ENCODE measurements at regions not wholly inside any gene's neighbourhood (a gene's known extent, or its start where the extent isn't known, plus 50 kb on each side); places are given as distances from the start of the nearest gene placed in this dataset.

GRCh38 chr18:27449104-27449503 is 264.0 kb upstream of the CHST9 start:
- TF ChIP-seq CTCF (IDR thresholded peaks at IDR 0.05) = no peak
- no peak for TF ChIP-seq POLR2A (IDR thresholded peaks at IDR 0.05)

Data from lower leg skin (tissue), 3 donors.